ENCODE measurements at regions not wholly inside any gene's neighbourhood (a gene's known extent, or its start where the extent isn't known, plus 50 kb on each side); places are given as distances from the start of the nearest gene placed in this dataset.

GRCh38 chr12:30391766-30392366 is 303.8 kb downstream of the IPO8 start:
- DNase-seq (ENCODE audit: low read depth in 2 of 2) = no peak
- TF ChIP-seq CTCF (IDR thresholded peaks at IDR 0.05; ENCODE audit: low read depth, low read length) = no peak
- no peak overlapping the region for H3K4me3 ChIP-seq (replicated peaks in 1 of 2; ENCODE audit: low read depth in 2 of 2, low read length in 2 of 2)

GRCh38 chr12:30385706-30386105 is 310.0 kb downstream of the IPO8 start:
- TF ChIP-seq CTCF (IDR thresholded peaks at IDR 0.05; ENCODE audit: low read depth, low read length) = no peak
- DNase-seq (ENCODE audit: low read depth in 2 of 2) = no peak
- no peak overlapping the region for H3K4me3 ChIP-seq (replicated peaks in 1 of 2; ENCODE audit: low read depth in 2 of 2, low read length in 2 of 2)

- no peak for DNase-seq (ENCODE audit: low read depth in 2 of 2)
- no peak for TF ChIP-seq CTCF (IDR thresholded peaks at IDR 0.05; ENCODE audit: low read depth, low read length)
- H3K4me3 ChIP-seq (replicated peaks in 1 of 2; ENCODE audit: low read depth in 2 of 2, low read length in 2 of 2) = no peak overlapping the region
Measured at GRCh38 chr12:30384976-30385375, 310.7 kb downstream of the IPO8 start.

GRCh38 chr12:30378307-30378706 is 317.4 kb downstream of the IPO8 start:
- no peak overlapping the region for H3K4me3 ChIP-seq (replicated peaks in 1 of 2; ENCODE audit: low read depth in 2 of 2, low read length in 2 of 2)
- TF ChIP-seq CTCF (IDR thresholded peaks at IDR 0.05; ENCODE audit: low read depth, low read length) = no peak
- no peak for DNase-seq (ENCODE audit: low read depth in 2 of 2)

- TF ChIP-seq CTCF (IDR thresholded peaks at IDR 0.05; ENCODE audit: low read depth, low read length) = no peak
- no peak overlapping the region for H3K4me3 ChIP-seq (replicated peaks in 1 of 2; ENCODE audit: low read depth in 2 of 2, low read length in 2 of 2)
- no peak for DNase-seq (ENCODE audit: low read depth in 2 of 2)
Measured at GRCh38 chr12:30364822-30365221, 330.8 kb downstream of the IPO8 start.

- no peak for TF ChIP-seq CTCF (IDR thresholded peaks at IDR 0.05; ENCODE audit: low read depth, low read length)
- H3K4me3 ChIP-seq (replicated peaks in 1 of 2; ENCODE audit: low read depth in 2 of 2, low read length in 2 of 2) = no peak overlapping the region
- no peak for DNase-seq (ENCODE audit: low read depth in 2 of 2)
Measured at GRCh38 chr12:30361145-30361544, 334.5 kb downstream of the IPO8 start.

GRCh38 chr12:30358671-30359070 is 337.0 kb downstream of the IPO8 start:
- no peak overlapping the region for H3K4me3 ChIP-seq (replicated peaks in 1 of 2; ENCODE audit: low read depth in 2 of 2, low read length in 2 of 2)
- no peak for DNase-seq (ENCODE audit: low read depth in 2 of 2)
- no peak for TF ChIP-seq CTCF (IDR thresholded peaks at IDR 0.05; ENCODE audit: low read depth, low read length)
